ENCODE measurements at regions not wholly inside any gene's neighbourhood (a gene's known extent, or its start where the extent isn't known, plus 50 kb on each side); places are given as distances from the start of the nearest gene placed in this dataset.

DNA sequence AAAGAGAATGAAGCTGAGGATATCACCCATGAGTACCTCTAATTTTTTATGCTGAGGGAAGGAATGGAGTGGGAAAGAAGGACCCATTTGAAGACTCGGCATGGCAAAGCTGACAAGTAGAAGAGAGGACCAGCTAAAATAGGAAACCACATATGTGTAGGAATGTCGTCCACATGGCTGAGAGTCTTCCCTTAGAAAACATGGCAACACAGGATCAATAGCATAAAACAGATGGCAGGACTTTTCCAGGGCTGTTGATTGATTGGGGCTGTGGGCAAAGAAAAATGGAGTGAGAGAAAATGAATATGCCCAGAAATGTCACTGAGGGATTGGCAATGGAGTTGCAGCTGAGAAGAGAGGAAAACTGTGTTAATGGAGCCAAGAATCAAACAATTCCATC lies 76.2 kb upstream of the PRICKLE2 start:
- TF ChIP-seq CTCF (conservative IDR thresholded peaks at IDR 0.05 in 1 of 2, IDR thresholded peaks at IDR 0.05 in 1 of 2; ENCODE audit: low read depth in 1 of 2, low read length in 2 of 2) (no peak), EZH2 (IDR thresholded peaks at IDR 0.05; ENCODE audit: low read length, missing control alignments) (no peak)
